ENCODE measurements at regions not wholly inside any gene's neighbourhood (a gene's known extent, or its start where the extent isn't known, plus 50 kb on each side); places are given as distances from the start of the nearest gene placed in this dataset.

DNA sequence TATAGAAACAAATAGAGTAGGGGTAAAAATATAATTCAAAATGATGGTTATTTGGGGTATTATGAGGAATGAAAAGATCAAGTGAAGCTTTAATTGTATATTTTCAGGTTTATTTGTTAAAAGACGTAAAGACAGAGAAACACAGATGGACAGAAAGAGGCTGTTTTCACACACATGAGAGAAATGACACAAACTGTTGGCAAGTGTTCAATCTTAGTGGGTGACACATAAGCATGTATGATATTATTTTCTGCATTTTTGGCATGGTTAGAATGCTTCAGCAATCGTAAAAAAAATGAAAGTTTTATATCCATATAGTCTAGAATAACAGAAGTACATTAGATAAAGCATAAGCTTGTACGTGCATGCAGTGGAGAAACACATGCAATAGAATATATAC is 464.4 kb upstream of the AKR1E2 start:
- no peak for DNase-seq (ENCODE audit: low read depth)
- no peak overlapping the region for H3K4me3 ChIP-seq (ENCODE audit: low read depth, low read length)
- TF ChIP-seq, protein P1, sequence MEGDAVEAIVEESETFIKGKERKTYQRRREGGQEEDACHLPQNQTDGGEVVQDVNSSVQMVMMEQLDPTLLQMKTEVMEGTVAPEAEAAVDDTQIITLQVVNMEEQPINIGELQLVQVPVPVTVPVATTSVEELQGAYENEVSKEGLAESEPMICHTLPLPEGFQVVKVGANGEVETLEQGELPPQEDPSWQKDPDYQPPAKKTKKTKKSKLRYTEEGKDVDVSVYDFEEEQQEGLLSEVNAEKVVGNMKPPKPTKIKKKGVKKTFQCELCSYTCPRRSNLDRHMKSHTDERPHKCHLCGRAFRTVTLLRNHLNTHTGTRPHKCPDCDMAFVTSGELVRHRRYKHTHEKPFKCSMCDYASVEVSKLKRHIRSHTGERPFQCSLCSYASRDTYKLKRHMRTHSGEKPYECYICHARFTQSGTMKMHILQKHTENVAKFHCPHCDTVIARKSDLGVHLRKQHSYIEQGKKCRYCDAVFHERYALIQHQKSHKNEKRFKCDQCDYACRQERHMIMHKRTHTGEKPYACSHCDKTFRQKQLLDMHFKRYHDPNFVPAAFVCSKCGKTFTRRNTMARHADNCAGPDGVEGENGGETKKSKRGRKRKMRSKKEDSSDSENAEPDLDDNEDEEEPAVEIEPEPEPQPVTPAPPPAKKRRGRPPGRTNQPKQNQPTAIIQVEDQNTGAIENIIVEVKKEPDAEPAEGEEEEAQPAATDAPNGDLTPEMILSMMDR (IDR thresholded peaks at IDR 0.05; ENCODE audit: low read depth, low read length, missing control alignments) = no peak

DNA sequence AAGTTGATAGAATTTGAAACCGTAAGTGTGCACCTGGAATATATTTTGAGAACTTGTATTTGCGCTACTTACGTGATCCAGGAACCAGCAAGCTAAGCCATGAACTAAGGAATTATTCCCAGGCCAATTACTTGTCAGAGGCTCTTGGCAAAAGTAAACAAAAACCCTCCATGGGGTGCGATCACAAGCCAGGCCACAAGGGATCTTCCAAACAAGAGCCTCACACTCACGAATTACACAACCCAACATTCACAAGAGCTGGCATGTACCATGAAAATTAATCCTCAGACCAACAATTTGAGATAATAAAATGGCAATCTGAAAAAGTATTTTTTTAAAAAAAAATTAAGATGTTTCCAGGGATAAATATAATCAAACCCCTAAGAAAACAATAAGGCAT is 467.0 kb upstream of the AKR1E2 start:
- no peak for DNase-seq (ENCODE audit: low read depth)
- H3K4me3 ChIP-seq (ENCODE audit: low read depth, low read length) = no peak overlapping the region
- TF ChIP-seq, protein P1 (IDR thresholded peaks at IDR 0.05; ENCODE audit: low read depth, low read length, missing control alignments) = no peak

DNA sequence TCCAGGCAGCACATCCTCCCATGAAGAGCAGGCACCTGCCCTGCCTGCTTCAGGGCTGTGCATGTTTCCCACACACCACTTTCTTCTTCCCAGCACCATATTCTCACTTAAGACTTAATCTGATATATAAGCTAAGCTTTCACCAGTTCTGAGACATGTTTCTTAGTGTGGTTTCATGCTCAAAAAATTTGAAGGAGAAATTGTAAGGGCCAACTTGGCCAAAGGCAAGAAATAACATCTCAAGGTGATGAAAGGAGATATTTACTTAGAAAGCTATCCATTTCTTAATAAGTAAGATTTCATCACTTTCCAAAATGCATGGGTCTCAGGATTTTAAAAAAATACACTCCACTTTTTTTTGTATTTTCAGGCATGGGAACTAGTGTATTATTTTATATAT is 468.1 kb upstream of the AKR1E2 start:
- DNase-seq (ENCODE audit: low read depth) = no peak
- H3K4me3 ChIP-seq (ENCODE audit: low read depth, low read length) = no peak overlapping the region
- TF ChIP-seq, protein P1 (IDR thresholded peaks at IDR 0.05; ENCODE audit: low read depth, low read length, missing control alignments) = no peak

DNA sequence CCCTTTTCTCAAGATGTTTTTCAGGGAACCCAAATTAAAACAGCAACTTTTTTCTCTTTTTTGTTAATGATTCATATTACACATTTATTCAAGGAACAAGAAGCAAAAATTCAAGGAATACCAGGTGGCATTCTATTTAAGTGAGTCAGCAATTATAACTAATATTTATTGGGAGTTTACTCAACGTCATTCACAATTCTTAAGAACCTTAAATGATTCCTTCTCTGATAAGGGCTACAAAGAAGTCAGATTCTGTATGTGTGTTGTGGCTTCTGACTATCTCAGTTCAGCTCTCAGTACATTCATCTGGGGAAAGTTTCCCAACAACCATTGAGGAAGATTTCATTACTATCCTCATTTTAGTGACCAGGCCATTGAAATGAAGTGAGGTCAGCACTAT is 470.7 kb upstream of the AKR1E2 start:
- H3K4me3 ChIP-seq (ENCODE audit: low read depth, low read length) = no peak overlapping the region
- TF ChIP-seq, protein P1 (IDR thresholded peaks at IDR 0.05; ENCODE audit: low read depth, low read length, missing control alignments) = no peak

DNA sequence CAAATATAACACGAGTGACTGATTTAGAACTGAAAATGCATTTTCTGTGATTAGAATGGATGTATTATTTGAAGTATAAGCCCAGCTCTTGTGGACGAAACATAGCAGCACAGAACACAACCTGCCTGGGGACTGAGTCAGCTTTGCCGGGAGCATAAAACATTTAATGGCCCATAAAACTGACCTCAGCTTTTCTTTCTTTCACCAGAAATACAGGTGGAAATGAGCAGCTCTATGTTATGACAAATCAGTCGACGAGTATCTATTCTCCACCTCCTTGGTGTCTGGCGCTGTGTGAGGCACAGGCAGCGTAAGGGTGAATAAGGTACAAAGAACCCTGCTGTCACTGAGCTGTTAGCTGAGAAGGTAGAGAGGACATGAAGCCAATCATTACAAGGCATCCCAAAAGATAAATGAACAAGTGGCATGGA is 471.6 kb upstream of the AKR1E2 start:
- no peak for DNase-seq (ENCODE audit: low read depth)
- TF ChIP-seq, protein P1 (IDR thresholded peaks at IDR 0.05; ENCODE audit: low read depth, low read length, missing control alignments) = no peak
- no peak overlapping the region for H3K4me3 ChIP-seq (ENCODE audit: low read depth, low read length)

More for the DNA sequence above, 470.7 kb upstream of the AKR1E2 start:
- no peak for DNase-seq (ENCODE audit: low read depth)

DNA sequence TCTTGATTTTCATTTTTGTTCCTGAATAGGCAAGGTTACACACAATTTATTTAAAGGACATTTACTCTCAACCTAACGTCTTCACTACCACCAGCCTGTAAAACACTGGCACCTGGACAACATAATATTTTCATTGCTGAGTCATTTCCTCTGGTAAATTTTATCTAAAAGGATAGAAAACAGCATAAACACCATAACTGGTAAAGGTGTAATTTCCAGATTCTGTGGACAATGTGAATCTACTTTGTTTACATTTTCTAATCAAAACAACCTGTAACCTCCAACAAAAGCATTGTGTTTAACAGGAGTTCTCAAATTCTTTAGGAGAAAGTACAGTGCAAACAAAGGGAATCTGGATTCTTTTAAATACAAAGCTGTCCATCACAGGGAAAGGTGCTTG is 472.0 kb upstream of the AKR1E2 start:
- H3K4me3 ChIP-seq (ENCODE audit: low read depth, low read length) = no peak overlapping the region
- TF ChIP-seq, protein P1 (IDR thresholded peaks at IDR 0.05; ENCODE audit: low read depth, low read length, missing control alignments) = no peak
- no peak for DNase-seq (ENCODE audit: low read depth)

DNA sequence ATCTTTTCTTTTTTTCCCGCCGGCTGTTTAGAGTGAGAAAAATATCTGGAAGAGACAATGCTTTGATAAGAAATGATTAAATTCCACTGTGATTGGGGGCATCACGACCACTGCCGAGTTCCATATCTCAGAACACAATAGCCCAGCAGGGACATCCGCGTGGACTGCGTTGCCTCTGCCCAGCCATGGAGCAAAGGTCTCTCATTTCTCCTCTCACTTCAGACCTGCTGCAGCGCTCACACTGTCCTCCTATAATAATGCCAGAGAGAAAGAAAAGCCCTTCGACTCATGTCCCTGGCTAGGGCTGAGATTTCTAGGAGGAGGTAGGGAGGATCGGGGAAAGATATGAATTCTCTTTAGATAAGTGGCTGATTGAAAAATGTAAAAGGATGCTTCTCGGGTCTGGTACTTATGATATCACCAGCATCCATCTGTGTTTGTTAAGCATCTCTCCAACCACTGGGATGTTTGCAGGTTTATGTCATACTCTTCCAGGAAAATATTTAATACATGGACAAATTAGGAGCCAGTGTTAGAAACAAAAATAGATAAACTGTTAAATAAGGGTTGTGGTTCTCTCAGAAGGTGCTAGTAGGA is 472.9 kb upstream of the AKR1E2 start:
- no peak for DNase-seq (ENCODE audit: low read depth)
- TF ChIP-seq, protein P1 (IDR thresholded peaks at IDR 0.05; ENCODE audit: low read depth, low read length, missing control alignments) = no peak
- no peak overlapping the region for H3K4me3 ChIP-seq (ENCODE audit: low read depth, low read length)

Data from GM12864 (cell line).